ENCODE measurements at regions not wholly inside any gene's neighbourhood (a gene's known extent, or its start where the extent isn't known, plus 50 kb on each side); places are given as distances from the start of the nearest gene placed in this dataset.

- Histone ChIP-seq H3K27ac (peak overlapping the region; percentile 74), H3K4me2 (ENCODE audit: low read length) (no peak overlapping the region), H3K9me3 (ENCODE audit: control insufficient read depth, low read length) (no peaks in the 10 kb centered on the region), H3K4me1 (peaks cover 19% of the 10 kb centered on the region), H3K9ac (no peak overlapping the region), H2AFZ (no peak overlapping the region), H3K27me3 (ENCODE audit: control insufficient read depth, insufficient read depth, low read length) (no peaks in the 10 kb centered on the region), H3K79me2 (no peaks in the 10 kb centered on the region), H3K4me3 (ENCODE audit: low read depth, low read length) (no peak overlapping the region), H3K36me3 (ENCODE audit: control insufficient read depth, insufficient read depth, low read length) (no peaks in the 10 kb centered on the region)
- TF ChIP-seq CTCF (IDR thresholded peaks at IDR 0.05) = no peak
These were observed 536.7 kb upstream of the TBL1XR1 start for GRCh38 chr3:177733936-177734335.

GRCh38 chr3:177735431-177735830 is 538.1 kb upstream of the TBL1XR1 start:
- Histone ChIP-seq H3K9ac (no peak overlapping the region), H3K4me2 (ENCODE audit: low read length) (no peak overlapping the region), H3K27ac (no peak overlapping the region), H3K9me3 (ENCODE audit: control insufficient read depth, low read length) (no peaks in the 10 kb centered on the region), H3K4me3 (ENCODE audit: low read depth, low read length) (no peak overlapping the region), H3K36me3 (ENCODE audit: control insufficient read depth, insufficient read depth, low read length) (no peaks in the 10 kb centered on the region), H2AFZ (no peak overlapping the region), H3K27me3 (ENCODE audit: control insufficient read depth, insufficient read depth, low read length) (no peaks in the 10 kb centered on the region), H3K4me1 (peaks cover 20% of the 10 kb centered on the region), H3K79me2 (no peaks in the 10 kb centered on the region)
- no peak for TF ChIP-seq CTCF (IDR thresholded peaks at IDR 0.05)

GRCh38 chr3:177739461-177739860 is 542.2 kb upstream of the TBL1XR1 start:
- Histone ChIP-seq H3K9ac (no peak overlapping the region), H3K27ac (peak overlapping the region; percentile 73), H3K9me3 (ENCODE audit: control insufficient read depth, low read length) (no peaks in the 10 kb centered on the region), H3K4me3 (ENCODE audit: low read depth, low read length) (no peak overlapping the region), H2AFZ (no peak overlapping the region), H3K36me3 (ENCODE audit: control insufficient read depth, insufficient read depth, low read length) (no peaks in the 10 kb centered on the region), H3K4me2 (ENCODE audit: low read length) (no peak overlapping the region), H3K79me2 (peaks cover 5% of the 10 kb centered on the region), H3K27me3 (ENCODE audit: control insufficient read depth, insufficient read depth, low read length) (no peaks in the 10 kb centered on the region), H3K4me1 (peaks cover 33% of the 10 kb centered on the region)
- TF ChIP-seq CTCF (IDR thresholded peaks at IDR 0.05) = no peak

GRCh38 chr3:177740254-177740653 is 543.0 kb upstream of the TBL1XR1 start:
- Histone ChIP-seq H3K27ac (peak overlapping the region; percentile 73), H3K4me2 (ENCODE audit: low read length) (no peak overlapping the region), H3K9ac (no peak overlapping the region), H3K4me3 (ENCODE audit: low read depth, low read length) (no peak overlapping the region), H3K27me3 (ENCODE audit: control insufficient read depth, insufficient read depth, low read length) (no peaks in the 10 kb centered on the region), H3K4me1 (peaks cover 37% of the 10 kb centered on the region), H3K79me2 (peaks cover 5% of the 10 kb centered on the region), H2AFZ (no peak overlapping the region), H3K9me3 (ENCODE audit: control insufficient read depth, low read length) (no peaks in the 10 kb centered on the region), H3K36me3 (ENCODE audit: control insufficient read depth, insufficient read depth, low read length) (no peaks in the 10 kb centered on the region)
- TF ChIP-seq CTCF (IDR thresholded peaks at IDR 0.05) = no peak

GRCh38 chr3:177742273-177742672 is 545.0 kb upstream of the TBL1XR1 start:
- Histone ChIP-seq H3K4me3 (ENCODE audit: low read depth, low read length) (no peak overlapping the region), H3K9ac (no peak overlapping the region), H3K36me3 (ENCODE audit: control insufficient read depth, insufficient read depth, low read length) (no peaks in the 10 kb centered on the region), H3K27me3 (ENCODE audit: control insufficient read depth, insufficient read depth, low read length) (no peaks in the 10 kb centered on the region), H3K27ac (peak overlapping the region; percentile 84), H2AFZ (no peak overlapping the region), H3K9me3 (ENCODE audit: control insufficient read depth, low read length) (no peaks in the 10 kb centered on the region), H3K79me2 (peaks cover 8% of the 10 kb centered on the region), H3K4me1 (peaks cover 52% of the 10 kb centered on the region), H3K4me2 (ENCODE audit: low read length) (no peak overlapping the region)
- no peak for TF ChIP-seq CTCF (IDR thresholded peaks at IDR 0.05)
